Stomach (tissue), 8 donors: ENCODE measurements at regions not wholly inside any gene's neighbourhood (a gene's known extent, or its start where the extent isn't known, plus 50 kb on each side); places are given as distances from the start of the nearest gene placed in this dataset.

ENCODE experiments used
- DNase-seq, 2 donors: peaks; one replicate each; pipeline versions ENCODE4 v3.0.0 to v3.0.0-alpha.2; 2013 to 2019
- H3K27ac ChIP-seq, 5 donors: fragments of 200-600 bp in 4 of 5; sonication (generic) in 4 of 5; one replicate each; pipeline ENCODE4 v1.5.1; 2013 to 2019; ENCODE audit warnings: mild to moderate bottlenecking in 1 of 5, moderate library complexity in 1 of 5
- H3K27me3 ChIP-seq, 3 donors: fragments of 200-600 bp; sonication (generic); one replicate each; pipeline ENCODE4 v1.5.1; 2017 to 2019; ENCODE audit warnings: mixed run types in 1 of 3
- H3K36me3 ChIP-seq, 4 donors: fragments of 200-600 bp; sonication (generic); 1 replicate in 3 of 4; 2 replicates in 1 of 4; pipeline ENCODE4 v1.5.1; 2016 to 2019
- H3K4me1 ChIP-seq, 4 donors: fragments of 200-600 bp; sonication (generic); one replicate each; pipeline ENCODE4 v1.5.1; 2016 to 2019
- H3K4me3 ChIP-seq, 4 donors: fragments of 200-600 bp; sonication (generic) in 3 of 4; one replicate each; pipeline ENCODE4 v1.5.1; 2016 to 2019; ENCODE audit warnings: mild to moderate bottlenecking in 1 of 4
- H3K9me3 ChIP-seq, 4 donors: fragments of 200-600 bp; sonication (generic); one replicate each; pipeline ENCODE4 v1.5.1; 2016 to 2019
- CTCF ChIP-seq, 7 experiments: fragments of 450-650 bp in 4 of 7; fragments of 200-600 bp in 3 of 7; sonication (generic) in 3 of 7; IDR thresholded peaks; one replicate each; pipeline ENCODE4 v1.5.1; 2016 to 2019; ENCODE audit warnings: antibody characterized with exemption in 7 of 7, control low read depth in 2 of 7, mild to moderate bottlenecking in 1 of 7
- EP300 ChIP-seq: sonication (generic); formaldehyde crosslinking; IDR thresholded peaks from one replicate; pipeline ENCODE4 v1.6.1; 2017; ENCODE audit warnings: antibody characterized with exemption
- POLR2A ChIP-seq, 4 donors: fragments of 450-650 bp; IDR thresholded peaks; one replicate each; pipeline ENCODE4 v1.6.1; 2016; ENCODE audit warnings: antibody characterized with exemption in 4 of 4, control low read depth in 2 of 4, mild to moderate bottlenecking in 1 of 4, moderate library complexity in 1 of 4
- POLR2AphosphoS5 ChIP-seq, 3 donors: sonication (generic); formaldehyde crosslinking; IDR thresholded peaks; one replicate each; pipeline ENCODE4 v1.6.1; 2016; ENCODE audit warnings: antibody characterized with exemption in 3 of 3
- WGBS, 5 donors: extraction: QIAGEN DNeasy Blood & Tissue Kit in 3 of 5; methylation state at CpG; one replicate each; pipeline versions ENCODE4 v1.1.5 to v1.1.7; 2013 to 2018; 5-methylcytosine and 5-hydroxymethylcytosine counted together
- intact Hi-C: fragments of 100-400 bp; cut with DNase I; formaldehyde crosslinking; loops from one replicate; pipeline ENCODE4 v1.15.1; 2023; ENCODE audit warnings: low total_unique reads
- donor health status: healthy with polysubstance abuse.
- donor health status: Bipolar disorder and iron deficiency.
- donor health status: healthy.

- TF ChIP-seq EP300 (no peak), CTCF (IDR thresholded peaks at IDR 0.05) (no peak), POLR2AphosphoS5 (IDR thresholded peaks at IDR 0.05) (no peak), POLR2A (IDR thresholded peaks at IDR 0.05) (no peak)
- WGBS, 5 donors = 87 to 96% (median 91%) methylated on average over 6 of the region's 6 CpGs
- no peak for DNase-seq
- Histone ChIP-seq H3K4me1 (peaks cover 0 to 10% (median 5%) of the 10 kb centered on the region in 4 donors), H3K27ac (no peak overlapping the region), H3K4me3 (no peak overlapping the region), H3K27me3 (no peaks in the 10 kb centered on the region), H3K36me3 (no peaks in the 10 kb centered on the region), H3K9me3 (no peaks in the 10 kb centered on the region)
- intact Hi-C loops = no loop called here
These were observed 129.8 kb upstream of the SLC34A2 start for GRCh38 chr4:25525896-25526295.

GRCh38 chr4:25527034-25527433 lies 128.6 kb upstream of the SLC34A2 start:
- H3K4me1 ChIP-seq = peaks cover 0 to 10% (median 5%) of the 10 kb centered on the region in 4 donors
- no peak overlapping the region for H3K27ac ChIP-seq
- H3K4me3 ChIP-seq = no peak overlapping the region
- 94 to 100% (median 97%) methylated on average over 1 of the region's 1 CpG for WGBS, 5 donors
- TF ChIP-seq EP300 = no peak
- TF ChIP-seq CTCF (IDR thresholded peaks at IDR 0.05) = no peak
- TF ChIP-seq POLR2AphosphoS5 (IDR thresholded peaks at IDR 0.05) = no peak
- no peak for TF ChIP-seq POLR2A (IDR thresholded peaks at IDR 0.05)
- intact Hi-C loops = no loop called here
- DNase-seq = no peak
- H3K36me3 ChIP-seq = no peaks in the 10 kb centered on the region
- no peaks in the 10 kb centered on the region for H3K27me3 ChIP-seq
- H3K9me3 ChIP-seq = no peaks in the 10 kb centered on the region

GRCh38 chr4:25528391-25528790 lies 127.3 kb upstream of the SLC34A2 start:
- 91 to 96% (median 94%) methylated on average over 14 of the region's 14 CpGs for WGBS, 5 donors
- H3K27ac ChIP-seq = no peak overlapping the region
- TF ChIP-seq CTCF (IDR thresholded peaks at IDR 0.05) (no peak), POLR2AphosphoS5 (IDR thresholded peaks at IDR 0.05) (no peak), POLR2A (IDR thresholded peaks at IDR 0.05) (no peak), EP300 (no peak)
- no peaks in the 10 kb centered on the region for H3K36me3 ChIP-seq
- no peaks in the 10 kb centered on the region for H3K27me3 ChIP-seq
- no peak for DNase-seq
- H3K4me1 ChIP-seq = peaks cover 0 to 10% (median 5%) of the 10 kb centered on the region in 4 donors
- intact Hi-C loops = no loop called here
- H3K4me3 ChIP-seq = no peak overlapping the region
- H3K9me3 ChIP-seq = no peaks in the 10 kb centered on the region

GRCh38 chr4:25531272-25531671 lies 124.4 kb upstream of the SLC34A2 start:
- H3K36me3 ChIP-seq = no peaks in the 10 kb centered on the region
- H3K4me1 ChIP-seq = peaks cover 0 to 5% (median under 1%) of the 10 kb centered on the region in 4 donors
- H3K27me3 ChIP-seq = no peaks in the 10 kb centered on the region
- no peak overlapping the region for H3K27ac ChIP-seq
- intact Hi-C loops = no loop called here
- no peaks in the 10 kb centered on the region for H3K9me3 ChIP-seq
- no peak overlapping the region for H3K4me3 ChIP-seq
- no peak for DNase-seq
- no peak for TF ChIP-seq POLR2AphosphoS5 (IDR thresholded peaks at IDR 0.05)
- TF ChIP-seq CTCF (IDR thresholded peaks at IDR 0.05) = peak in 3 of 7 experiments; percentile 16 to 34 (median 32)
